ENCODE measurements at regions not wholly inside any gene's neighbourhood (a gene's known extent, or its start where the extent isn't known, plus 50 kb on each side); places are given as distances from the start of the nearest gene placed in this dataset.
"Not testable (repeated sequence)": the region's sequence is repeated elsewhere in the genome, so short reads cannot be mapped to it uniquely, and the experiment has no call there.

DNA sequence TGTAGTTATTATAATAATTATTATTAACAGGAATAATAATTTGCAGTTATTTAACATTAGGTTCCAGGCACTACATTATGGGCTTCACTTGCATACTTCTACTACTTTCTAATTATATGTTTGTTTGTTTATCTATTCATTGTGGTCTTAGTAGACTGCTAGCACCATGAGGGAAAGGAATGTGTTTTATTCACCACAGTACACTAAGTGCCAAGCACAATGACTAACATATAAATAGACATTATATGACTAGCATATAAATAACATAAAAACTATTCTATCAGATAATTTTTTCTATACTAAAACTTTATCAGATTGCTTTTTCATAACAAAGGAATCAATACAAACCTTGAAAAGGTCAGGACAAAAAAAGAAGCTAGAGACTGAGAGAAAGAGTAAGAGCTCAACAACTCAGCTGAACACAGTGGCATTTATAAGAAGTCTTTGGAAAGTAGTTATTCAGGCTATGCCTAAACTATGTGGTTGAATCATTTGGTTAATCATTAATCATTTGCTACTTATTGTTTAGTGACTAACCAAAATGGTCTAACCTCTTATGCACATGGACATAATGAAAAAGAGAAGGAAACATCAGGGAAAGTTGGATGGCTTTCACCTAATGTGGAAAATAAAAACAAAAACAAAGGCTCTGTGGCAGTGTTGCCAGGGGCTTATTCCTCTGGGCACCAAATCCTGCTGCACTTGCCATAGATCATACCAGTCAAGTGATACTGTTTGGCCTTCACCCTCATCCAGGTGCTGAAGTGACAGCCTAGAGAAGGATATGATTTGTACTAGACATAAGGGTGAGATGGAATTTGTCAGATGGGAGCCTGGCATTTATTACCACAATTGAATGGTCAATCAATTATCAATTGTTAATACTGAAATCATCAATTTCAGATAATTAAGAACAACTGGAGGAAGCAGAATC lies 174.9 kb downstream of the ETAA1 start:
- DNase-seq (ENCODE audit: low spot score) = no peak

DNA sequence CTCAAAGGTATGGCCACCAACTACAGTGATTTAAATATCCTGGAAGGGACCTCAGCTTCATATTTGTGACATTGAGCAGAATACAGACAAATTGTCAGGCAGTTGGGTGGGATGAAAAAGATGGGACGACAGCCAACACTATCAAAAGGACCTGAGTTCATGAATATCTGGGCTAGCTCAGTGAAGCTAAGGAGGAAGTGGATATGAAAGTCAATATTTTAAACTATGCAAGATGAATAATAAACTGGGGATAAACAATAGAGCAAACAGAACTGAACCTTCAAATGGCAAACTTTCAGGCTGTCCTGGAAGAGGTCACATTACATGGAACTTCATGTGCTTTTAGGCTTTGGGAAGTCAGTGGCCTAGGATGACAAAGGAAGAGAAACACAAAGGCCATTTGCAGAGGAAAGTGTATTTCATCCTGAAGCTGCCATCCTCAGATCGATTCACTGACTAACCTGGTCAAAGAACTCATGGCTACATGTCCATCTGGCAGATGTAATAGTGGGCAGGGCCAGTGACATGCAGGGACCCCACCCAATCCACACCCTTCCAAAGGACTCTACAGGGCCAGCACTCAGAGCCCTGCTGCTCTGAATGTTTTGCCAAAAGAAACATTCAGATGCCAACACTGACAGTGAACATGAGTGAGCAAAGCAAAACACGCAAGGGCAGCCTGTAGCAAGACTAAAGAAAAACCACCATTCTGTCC lies 175.7 kb downstream of the ETAA1 start:
- no peak for DNase-seq (ENCODE audit: low spot score)

DNA sequence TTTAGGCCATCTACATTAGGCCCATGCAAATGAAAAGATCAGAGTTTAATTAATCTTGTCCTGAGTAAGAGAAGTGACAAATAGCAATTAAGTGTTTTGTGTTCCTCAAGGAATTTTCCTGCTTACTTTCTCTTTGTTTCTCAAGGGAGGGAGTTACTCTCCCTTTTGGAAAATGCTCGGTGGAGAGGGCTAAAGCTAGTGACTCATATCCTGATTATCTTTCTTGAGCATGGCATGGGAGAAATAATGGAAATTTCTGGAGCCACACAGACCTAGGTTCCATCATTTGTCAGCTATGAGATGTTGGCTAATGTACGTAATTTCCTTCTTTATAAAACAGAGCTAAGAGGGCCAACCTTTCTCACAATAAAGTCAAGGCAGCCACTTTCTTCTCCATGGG lies 177.1 kb downstream of the ETAA1 start:
- DNase-seq (ENCODE audit: low spot score) = no peak

DNA sequence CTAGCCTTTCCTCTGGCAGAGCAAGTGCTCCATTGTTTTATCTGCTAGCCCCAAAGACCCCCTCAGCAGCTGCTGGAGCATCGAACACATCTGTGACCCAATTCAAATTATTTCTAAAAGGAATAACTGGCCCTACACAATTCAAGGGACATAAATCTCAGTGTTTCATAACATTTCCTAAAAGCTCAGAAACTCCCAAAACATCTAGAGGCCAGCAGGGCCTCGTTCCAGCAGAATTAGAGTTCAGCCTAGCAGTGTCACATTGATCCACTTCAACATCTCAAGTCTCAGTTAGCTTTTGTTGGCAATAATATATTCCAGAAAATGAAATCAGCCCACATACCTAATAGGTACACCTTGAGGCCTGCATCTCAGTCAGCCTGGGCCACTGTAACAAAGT lies 179.1 kb downstream of the ETAA1 start:
- no peak for DNase-seq (ENCODE audit: low spot score)

DNA sequence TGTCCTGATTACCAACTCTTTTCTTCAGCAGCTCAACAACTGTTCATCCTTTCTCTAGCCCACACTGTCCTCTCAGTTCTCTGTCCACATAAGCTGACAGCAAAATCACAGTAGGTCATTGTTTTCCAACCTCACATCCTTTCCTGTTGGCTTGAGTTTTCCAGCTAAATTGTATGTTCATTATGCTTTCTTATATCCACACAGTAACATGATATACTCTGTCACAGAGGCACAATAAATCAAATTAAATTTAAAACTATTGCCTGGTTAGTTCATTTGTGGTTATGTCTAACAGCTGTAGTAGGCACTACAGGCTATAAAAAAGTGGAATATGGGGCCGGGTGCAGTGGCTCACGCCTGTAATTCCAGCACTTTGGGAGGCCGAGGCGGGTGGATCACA lies 179.9 kb downstream of the ETAA1 start:
- DNase-seq (ENCODE audit: low spot score) = no peak

DNA sequence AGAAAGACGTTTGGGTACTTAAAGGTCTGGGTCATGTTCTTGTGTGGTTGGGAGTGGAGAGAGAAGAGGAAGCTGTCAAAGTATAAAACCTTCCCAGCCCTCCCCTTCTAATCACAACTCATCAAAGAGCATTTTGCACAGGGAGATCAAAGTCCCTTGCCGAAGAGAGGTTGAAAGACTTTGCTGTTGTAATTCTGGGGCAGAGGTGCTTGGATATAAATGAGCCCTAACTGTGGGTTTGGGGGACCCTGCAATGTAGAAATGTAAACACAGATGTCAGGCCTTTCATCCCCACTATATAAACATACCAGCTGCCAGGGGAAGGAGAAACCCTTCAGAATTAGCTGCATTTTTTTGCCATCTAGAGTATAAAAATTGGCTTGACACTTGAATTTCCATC lies 182.1 kb downstream of the ETAA1 start:
- no peak for DNase-seq (ENCODE audit: low spot score)

DNA sequence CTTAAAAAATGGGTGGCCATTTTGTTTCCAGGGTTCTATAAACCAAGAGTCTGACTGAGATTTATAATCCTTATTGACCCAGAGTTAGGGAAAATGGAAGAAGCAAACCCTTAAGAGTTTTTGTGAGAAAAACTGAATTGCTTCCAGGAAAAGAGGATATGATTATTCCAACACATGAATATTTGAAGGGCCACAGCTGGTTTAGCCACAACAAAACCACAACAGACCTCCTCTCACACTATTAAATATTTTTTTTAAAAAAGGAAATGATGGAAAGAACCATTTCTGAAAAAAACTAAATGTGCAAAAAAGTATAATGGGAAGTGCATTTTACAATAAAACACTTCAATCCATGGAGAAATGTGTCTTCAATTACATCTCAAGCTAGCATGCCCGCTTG lies 182.7 kb downstream of the ETAA1 start:
- DNase-seq (ENCODE audit: low spot score) = no peak

DNA sequence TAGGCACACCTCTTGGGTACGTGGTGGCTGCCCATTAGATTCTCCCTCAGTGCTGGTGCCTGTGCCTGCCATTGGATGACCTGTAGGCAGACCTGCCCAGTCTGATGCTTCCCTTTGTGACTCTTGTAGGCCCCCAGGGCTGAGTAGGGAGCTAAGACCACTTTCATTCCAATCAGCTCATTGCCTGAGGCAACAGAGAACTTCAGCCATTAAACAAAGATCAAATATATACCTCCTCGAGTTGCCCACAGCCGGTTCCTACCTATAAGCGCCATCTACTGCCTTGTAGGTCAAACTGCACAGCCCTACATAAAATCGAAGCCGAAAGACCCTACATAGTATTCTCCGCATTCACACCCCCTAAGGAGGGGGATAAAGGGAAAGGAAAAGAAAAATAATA lies 184.6 kb downstream of the ETAA1 start:
- DNase-seq (ENCODE audit: low spot score) = no peak

DNA sequence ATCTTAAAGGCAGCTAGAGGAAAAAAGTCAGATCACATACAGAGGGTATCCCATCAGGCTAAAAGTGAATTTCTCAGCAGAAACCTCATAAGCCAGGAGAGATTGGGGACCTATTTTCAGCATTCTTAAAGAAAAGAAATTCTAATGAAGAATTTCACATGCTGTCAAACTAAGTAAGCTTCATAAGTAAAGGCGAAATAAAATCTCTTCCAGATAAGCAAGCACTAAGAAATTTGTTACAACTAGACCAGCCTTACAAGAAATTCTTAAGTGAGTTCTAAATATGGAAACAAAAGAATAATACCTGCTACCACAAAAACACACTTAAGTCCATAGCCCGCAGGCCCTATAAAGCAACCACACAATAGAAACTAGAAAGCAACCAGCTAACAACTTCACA lies 186.1 kb downstream of the ETAA1 start:
- no peak for DNase-seq (ENCODE audit: low spot score)

DNA sequence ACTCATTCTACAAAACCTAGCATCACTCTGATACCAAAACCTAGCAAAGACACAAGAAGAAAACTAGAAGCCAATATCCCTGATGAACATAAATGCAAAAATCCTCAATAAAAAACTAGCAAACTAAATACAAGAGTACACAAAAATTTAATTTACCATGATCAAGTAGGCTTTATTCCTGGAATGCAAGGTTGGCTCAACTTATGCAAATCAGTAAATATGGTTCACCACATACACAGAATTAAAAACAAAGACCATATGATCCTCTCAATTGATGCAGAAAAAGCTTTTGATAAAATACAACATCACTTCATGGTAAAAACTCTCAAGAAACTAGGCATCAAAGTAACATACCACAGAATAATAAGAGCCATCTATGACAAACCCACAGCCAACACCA lies 188.3 kb downstream of the ETAA1 start:
- no peak for DNase-seq (ENCODE audit: low spot score)

DNA sequence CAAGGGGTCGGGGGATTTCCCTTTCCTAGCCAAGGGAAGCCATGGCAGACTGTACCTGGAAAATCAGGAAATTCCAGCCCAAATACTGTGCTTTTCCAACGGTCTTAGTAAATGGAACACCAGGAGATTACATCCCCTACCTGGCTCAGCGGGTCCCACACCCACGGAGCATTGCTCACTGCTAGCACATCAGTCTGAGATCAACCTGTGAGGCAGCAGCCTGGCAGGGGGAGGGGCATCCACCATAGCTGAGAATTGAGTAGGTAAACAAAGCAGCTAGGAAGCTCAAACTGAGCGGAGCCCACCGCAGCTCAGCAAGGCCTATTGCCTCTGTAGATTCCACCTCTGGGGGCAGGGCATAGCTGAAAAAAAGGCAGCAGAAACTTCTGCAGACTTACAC lies 192.0 kb downstream of the ETAA1 start:
- DNase-seq (ENCODE audit: low spot score) = not testable (repeated sequence)

DNA sequence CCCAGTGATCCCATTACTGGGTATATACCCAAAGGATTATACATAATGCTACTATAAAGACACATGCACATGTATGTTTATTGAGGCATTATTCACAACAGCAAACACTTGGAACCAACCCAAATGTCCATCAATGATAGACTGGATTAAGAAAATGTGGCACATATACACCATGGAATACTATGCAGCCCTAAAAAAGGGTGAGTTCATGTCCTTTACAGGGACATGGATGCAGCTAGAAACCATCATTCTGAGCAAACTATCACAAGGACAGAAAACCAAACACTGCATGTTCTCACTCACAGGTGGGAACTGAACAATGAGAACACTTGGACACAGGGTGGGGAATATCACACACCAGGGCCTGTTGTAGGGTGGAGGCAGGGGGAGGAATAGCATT lies 197.4 kb downstream of the ETAA1 start:
- DNase-seq (ENCODE audit: low spot score) = not testable (repeated sequence)

DNA sequence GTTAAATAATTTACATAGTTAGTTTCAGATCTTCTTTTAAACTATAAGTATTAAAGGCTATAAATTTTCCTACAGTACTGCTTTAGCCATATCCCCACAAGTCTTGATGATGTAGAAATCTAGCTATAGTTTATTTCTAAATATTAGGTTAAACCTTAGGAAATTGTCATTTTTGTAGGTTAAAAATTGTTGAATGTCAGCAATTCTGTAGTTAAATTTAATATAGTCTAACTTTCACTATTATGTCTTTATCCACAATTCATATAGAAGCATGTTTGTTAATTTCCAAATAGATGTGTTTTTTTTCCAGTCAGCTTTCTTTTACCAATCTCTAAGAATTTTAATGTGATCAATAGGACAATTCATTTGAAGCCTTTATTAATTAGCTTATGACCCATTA lies 199.7 kb downstream of the ETAA1 start:
- DNase-seq (ENCODE audit: low spot score) = no peak

DNA sequence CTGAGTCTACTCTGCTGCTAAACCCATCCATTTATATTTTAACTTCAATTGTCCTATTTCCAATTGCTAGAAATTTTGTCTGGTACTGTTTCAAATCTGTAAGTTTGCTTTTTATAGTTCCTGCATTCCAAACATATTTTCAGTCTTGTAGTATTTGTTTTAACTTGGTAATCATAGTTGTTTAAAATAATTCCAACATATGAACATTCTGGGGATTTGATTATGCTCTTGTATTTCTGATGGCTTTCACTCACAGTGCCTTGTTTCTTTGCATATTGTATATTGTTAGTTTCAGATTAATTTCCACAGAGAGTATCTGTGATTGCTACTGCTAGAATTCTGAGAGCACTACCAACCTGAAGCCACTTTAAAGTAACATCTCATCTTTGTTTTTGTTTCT lies 202.4 kb downstream of the ETAA1 start:
- DNase-seq (ENCODE audit: low spot score) = no peak

DNA sequence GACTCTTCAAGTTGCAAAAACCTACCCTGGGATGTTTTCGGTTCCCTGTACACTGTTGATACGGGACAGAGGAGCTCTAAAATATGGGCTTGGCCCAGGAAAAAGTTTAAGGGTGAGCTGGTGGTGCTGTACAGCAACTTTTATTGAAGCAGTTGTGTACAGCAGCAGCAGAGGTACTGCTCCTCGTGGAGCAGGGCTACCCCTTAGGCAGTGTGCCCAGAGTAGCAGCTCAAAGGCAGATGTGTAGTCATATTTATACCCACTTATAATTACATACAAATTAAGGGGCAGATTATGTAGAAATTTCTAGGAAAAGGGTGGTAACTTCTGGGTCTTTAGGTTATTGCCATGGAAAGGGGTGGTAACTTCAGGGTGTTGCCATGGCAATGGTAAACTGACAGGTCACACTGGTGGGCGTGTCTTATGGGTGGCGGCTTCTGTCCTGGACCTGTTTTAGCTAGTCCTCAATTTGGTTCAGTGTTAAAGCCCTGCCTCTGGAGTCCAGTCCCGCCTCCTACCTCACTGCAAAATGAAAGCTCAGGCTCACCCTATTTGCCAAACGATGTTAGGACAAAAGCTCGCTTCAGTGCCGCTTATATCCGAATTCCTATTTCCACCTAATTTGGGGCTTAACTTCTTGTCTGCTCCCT lies 203.2 kb downstream of the ETAA1 start:
- DNase-seq (ENCODE audit: low spot score) = no peak

DNA sequence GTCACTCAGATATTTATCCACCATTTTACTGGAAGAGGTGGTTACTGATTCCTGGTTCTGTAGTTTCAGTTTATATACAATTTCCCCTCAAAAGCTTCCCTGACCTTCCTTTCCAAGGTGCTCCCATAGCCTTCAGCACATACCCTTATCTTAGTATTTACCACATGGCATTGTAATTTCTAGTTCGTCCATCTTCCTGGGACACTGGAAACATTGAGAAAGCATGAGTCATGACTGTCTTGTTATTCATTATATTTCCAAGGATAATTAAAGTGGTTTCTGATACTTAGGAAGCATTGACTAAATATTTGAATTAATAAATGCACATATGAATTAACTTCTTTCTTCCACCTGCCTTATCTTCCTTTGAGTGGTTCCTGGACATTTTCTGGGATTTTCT lies 203.8 kb downstream of the ETAA1 start:
- DNase-seq (ENCODE audit: low spot score) = no peak

DNA sequence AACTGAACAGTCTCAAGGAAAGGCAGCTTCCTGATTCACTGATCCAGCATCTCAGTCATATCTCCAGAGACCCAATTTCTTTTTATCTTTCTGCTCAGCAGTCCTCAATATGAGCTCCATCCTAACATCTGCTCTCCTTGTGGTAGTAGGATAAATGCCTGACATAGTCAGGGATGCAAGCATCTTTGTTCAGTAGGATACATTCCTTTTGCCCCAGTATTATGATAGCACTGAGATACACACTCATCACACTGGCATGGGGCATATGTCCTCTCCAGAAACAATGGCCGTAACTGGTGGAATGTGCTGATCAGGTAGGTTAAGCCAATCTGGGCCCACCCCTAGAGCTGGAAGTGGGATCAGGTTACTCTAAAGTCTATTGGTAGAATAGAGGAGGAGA lies 207.2 kb downstream of the ETAA1 start:
- DNase-seq (ENCODE audit: low spot score) = no peak

DNA sequence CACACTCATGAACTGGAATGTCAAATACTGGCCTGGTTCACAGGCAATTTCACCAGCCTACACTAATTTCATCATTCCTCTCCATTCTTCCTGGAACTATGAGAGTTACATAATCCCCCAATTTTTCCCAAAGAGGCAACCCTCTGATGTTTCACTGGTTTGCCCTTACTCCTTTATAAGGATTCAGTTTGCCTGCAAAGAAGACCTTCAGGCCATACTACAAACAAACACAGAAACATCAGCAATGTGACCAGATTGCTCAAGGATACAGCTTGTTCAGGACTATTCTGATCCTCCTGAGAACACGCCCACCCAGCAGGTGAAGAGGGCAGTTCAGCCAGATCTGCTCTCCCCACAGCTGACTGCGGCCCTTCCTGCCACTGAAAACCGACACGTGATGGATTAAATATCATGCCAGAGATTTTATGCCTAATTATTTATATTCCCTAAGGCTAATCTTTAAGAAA lies 215.5 kb downstream of the ETAA1 start:
- no peak for DNase-seq (ENCODE audit: low spot score)

DNA sequence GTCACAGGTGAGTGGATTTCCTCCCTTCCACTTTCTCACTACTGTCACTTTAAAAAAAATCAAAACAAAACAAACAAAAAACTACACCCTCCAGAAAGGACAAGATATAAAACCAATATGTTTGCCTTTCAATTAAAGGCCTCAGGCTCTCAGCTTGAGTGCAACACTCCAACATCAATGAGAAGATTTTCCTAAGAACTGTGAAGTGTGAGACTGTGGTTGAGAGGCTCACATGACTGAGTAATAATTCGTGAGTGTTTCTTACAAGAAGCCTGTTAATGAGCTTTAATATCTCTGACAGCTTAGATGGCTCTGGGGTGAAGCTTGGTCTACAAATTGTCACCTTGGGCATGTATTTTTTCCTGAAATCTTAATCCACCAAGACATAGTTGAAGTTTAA lies 216.1 kb downstream of the ETAA1 start:
- DNase-seq (ENCODE audit: low spot score) = no peak

DNA sequence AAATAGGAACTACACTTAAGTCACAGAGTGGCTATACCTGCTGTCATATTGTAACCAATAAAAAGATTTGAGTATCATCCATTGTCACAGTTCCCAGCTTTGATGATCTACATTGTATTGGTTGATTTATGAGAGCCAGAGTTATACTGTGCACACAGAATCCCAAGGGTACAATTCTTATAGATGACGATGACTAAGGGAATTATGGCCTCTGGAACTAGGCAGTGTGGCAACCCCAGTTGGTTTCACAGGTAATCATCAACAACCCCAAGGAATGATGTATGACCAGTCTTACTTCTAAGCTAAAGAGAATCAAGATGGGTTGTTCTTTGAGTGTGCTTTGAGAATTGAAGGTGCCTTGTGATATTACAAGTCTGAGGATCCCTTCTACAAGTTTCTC lies 217.3 kb downstream of the ETAA1 start:
- no peak for DNase-seq (ENCODE audit: low spot score)

DNA sequence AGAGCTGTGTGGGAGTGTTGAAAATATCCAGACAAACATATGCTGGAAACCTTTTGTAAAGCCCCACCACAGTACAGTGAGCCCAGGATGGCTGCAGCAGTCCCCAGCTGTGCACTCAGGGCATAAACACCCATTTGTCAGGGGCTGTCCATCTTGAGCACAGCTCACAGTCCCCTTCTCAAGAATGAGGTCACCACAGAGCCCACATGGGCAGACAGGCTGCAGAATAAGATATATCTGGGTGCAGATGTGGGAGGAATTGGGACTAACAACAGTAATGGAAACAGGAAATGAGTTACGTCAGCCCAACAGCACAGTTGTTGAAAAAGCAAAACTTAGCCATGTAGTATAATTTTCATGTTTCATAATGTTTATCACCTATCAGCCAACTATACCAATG lies 219.6 kb downstream of the ETAA1 start:
- no peak for DNase-seq (ENCODE audit: low spot score)

DNA sequence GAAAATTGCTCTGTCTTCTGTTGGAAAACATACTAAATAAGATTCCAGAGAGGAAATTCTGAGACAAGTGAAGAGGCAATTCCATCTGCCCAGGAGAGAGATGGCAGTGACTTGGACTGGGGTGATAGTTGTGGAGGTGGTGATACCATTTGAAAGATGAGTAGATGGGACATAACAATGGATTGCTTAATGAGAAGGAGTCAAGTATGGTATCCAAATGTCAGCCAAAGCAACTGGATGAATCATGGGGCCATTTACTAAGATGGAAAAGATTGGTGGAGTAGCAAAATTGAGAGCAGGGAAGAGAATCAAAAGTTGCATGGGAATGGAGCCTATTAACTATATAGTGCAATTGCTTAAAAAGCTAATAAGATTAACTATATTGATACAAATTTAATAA lies 222.1 kb downstream of the ETAA1 start:
- no peak for DNase-seq (ENCODE audit: low spot score)

DNA sequence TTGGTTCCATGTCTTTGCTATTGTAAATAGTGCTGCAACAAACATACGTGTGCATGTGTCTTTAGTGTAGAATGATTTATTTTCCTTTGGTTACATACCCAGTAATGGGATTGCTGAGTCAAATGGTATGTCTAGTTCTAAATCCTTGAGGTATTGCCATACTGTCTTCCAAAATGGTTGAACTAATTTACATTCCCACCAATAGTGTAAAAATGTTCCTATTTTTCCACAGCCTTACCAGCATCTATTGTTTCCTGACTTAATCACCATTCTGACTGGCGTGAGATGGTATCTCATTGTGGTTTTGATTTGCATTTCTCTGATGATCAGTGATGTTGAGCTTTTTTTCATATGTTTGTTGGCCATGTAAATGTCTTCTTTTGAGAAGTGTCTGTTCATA lies 226.6 kb downstream of the ETAA1 start:
- DNase-seq (ENCODE audit: low spot score) = not testable (repeated sequence)
